Spleen (tissue), 11 donors: ENCODE measurements at regions not wholly inside any gene's neighbourhood (a gene's known extent, or its start where the extent isn't known, plus 50 kb on each side); places are given as distances from the start of the nearest gene placed in this dataset.

Experiments used
- DNase-seq: peaks from one replicate; pipeline ENCODE4 v3.0.0-alpha.2; 2020
- H3K27ac ChIP-seq, 8 donors: fragments of 200-600 bp; sonication (generic) in 7 of 8; 1 replicate in 4 of 8; 2 replicates in 4 of 8; pipeline versions ENCODE4 v1.5.0 to v1.8.0; 2016 to 2021; ENCODE audit warnings: inconsistent platforms in 4 of 8, mild to moderate bottlenecking in 4 of 8, moderate library complexity in 1 of 8
- H3K27me3 ChIP-seq, 7 donors: fragments of 200-600 bp; sonication (generic) in 6 of 7; replicated peaks in 1 of 7; 1 replicate in 4 of 7; 2 replicates in 3 of 7; pipeline versions ENCODE4 v1.5.0 to v1.8.0; 2016 to 2021; ENCODE audit warnings: inconsistent platforms in 3 of 7, mild to moderate bottlenecking in 1 of 7
- H3K36me3 ChIP-seq, 6 donors: fragments of 200-600 bp; sonication (generic) in 5 of 6; 1 replicate in 4 of 6; 2 replicates in 2 of 6; pipeline versions ENCODE4 v1.5.0 to v1.8.0; 2016 to 2021; ENCODE audit warnings: inconsistent platforms in 2 of 6
- H3K4me1 ChIP-seq, 6 donors: fragments of 200-600 bp; sonication (generic) in 5 of 6; 1 replicate in 3 of 6; 2 replicates in 3 of 6; pipeline versions ENCODE4 v1.5.0 to v1.8.0; 2016 to 2021; ENCODE audit warnings: inconsistent platforms in 3 of 6
- H3K4me3 ChIP-seq, 8 donors: fragments of 200-600 bp; sonication (generic) in 7 of 8; 1 replicate in 4 of 8; 2 replicates in 4 of 8; pipeline versions ENCODE4 v1.5.0 to v1.8.0; 2016 to 2021; ENCODE audit warnings: inconsistent platforms in 4 of 8, mild to moderate bottlenecking in 4 of 8, moderate library complexity in 2 of 8
- H3K9me3 ChIP-seq, 8 donors: fragments of 200-600 bp; sonication (generic) in 7 of 8; 1 replicate in 4 of 8; 2 replicates in 4 of 8; pipeline versions ENCODE4 v1.5.0 to v1.8.0; 2016 to 2021; ENCODE audit warnings: inconsistent platforms in 4 of 8
- POLR2A ChIP-seq, 3 donors: fragments of 450-650 bp; IDR thresholded peaks; one replicate each; pipeline ENCODE4 v1.5.1; 2017; ENCODE audit warnings: antibody characterized with exemption in 3 of 3, mild to moderate bottlenecking in 1 of 3
- POLR2AphosphoS5 ChIP-seq, 3 donors: sonication (generic); formaldehyde crosslinking; IDR thresholded peaks; one replicate each; pipeline ENCODE4 v1.5.1; 2017; ENCODE audit warnings: antibody characterized with exemption in 3 of 3
- WGBS, 5 donors: extraction: QIAGEN DNeasy Blood & Tissue Kit in 3 of 5; methylation state at CpG; one replicate each; pipeline versions ENCODE4 v1.1.5 to v1.1.7; 2013 to 2018; 5-methylcytosine and 5-hydroxymethylcytosine counted together
- intact Hi-C: fragments of 100-400 bp; cut with DNase I; formaldehyde crosslinking; loops from one replicate; pipeline ENCODE4 v1.15.0; 2023; ENCODE audit warnings: low total_unique reads
- TF ChIP-seq, protein P1 (sequence below), 11 experiments: fragments of 200-600 bp in 7 of 11; fragments of 450-650 bp in 4 of 11; sonication (generic) in 4 of 11; IDR thresholded peaks in 8 of 11; conservative IDR thresholded peaks in 3 of 11; 1 replicate in 7 of 11; 2 replicates in 4 of 11; pipeline versions ENCODE4 v1.4.0 to v1.8.0; 2016 to 2021; ENCODE audit warnings: antibody characterized with exemption in 11 of 11, inconsistent platforms in 4 of 11, mild to moderate bottlenecking in 1 of 11
- donor health status: healthy with polysubstance abuse.
- donor health status: DM: no; HTN: no; CAD: no; lungs with moderate emphysema.
- donor health status: DM: no; HTN: no; CAD: no.
- donor health status: Bipolar disorder and iron deficiency.
- donor health status: healthy.
- donor health status: DM: no; HTN: no; CAD: no.
- donor health status: DM: yes; HTN: yes; CAD: no.

DNA sequence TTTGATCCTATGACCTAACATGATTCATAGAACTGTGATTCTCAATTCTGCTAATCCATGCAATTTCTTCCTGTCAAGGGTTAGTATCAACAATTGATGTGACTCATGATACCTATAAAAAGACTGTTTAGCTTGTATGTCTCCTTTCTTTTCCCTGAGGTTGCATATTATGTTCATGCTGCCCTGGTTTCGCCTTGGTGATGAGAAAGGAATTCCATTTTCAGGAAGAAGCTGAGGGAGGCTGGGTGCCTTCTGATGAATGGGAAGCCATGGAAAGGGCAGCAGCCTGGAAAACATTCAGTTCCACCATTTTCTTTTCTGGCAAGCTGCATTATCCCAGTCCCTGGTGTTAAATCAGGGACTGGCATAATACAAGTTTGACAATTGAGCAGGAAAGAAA, 976.5 kb downstream of the RPA4 start:
- Histone ChIP-seq H3K36me3 (no peaks in the 10 kb centered on the region), H3K27ac (no peak overlapping the region), H3K4me3 (no peak overlapping the region), H3K27me3 (no peaks in the 10 kb centered on the region), H3K9me3 (no peaks in the 10 kb centered on the region), H3K4me1 (no peaks in the 10 kb centered on the region)
- DNase-seq = no peak
- TF ChIP-seq, protein P1, sequence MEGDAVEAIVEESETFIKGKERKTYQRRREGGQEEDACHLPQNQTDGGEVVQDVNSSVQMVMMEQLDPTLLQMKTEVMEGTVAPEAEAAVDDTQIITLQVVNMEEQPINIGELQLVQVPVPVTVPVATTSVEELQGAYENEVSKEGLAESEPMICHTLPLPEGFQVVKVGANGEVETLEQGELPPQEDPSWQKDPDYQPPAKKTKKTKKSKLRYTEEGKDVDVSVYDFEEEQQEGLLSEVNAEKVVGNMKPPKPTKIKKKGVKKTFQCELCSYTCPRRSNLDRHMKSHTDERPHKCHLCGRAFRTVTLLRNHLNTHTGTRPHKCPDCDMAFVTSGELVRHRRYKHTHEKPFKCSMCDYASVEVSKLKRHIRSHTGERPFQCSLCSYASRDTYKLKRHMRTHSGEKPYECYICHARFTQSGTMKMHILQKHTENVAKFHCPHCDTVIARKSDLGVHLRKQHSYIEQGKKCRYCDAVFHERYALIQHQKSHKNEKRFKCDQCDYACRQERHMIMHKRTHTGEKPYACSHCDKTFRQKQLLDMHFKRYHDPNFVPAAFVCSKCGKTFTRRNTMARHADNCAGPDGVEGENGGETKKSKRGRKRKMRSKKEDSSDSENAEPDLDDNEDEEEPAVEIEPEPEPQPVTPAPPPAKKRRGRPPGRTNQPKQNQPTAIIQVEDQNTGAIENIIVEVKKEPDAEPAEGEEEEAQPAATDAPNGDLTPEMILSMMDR (IDR thresholded peaks at IDR 0.05 in 8 of 11, conservative IDR thresholded peaks at IDR 0.05 in 3 of 11) = no peak
- TF ChIP-seq POLR2A (IDR thresholded peaks at IDR 0.05) (no peak), POLR2AphosphoS5 (IDR thresholded peaks at IDR 0.05) (no peak)
- WGBS, 5 donors = 84 to 100% (median 88%) methylated on average over 1 of the region's 1 CpG
- intact Hi-C loops = no loop called here

DNA sequence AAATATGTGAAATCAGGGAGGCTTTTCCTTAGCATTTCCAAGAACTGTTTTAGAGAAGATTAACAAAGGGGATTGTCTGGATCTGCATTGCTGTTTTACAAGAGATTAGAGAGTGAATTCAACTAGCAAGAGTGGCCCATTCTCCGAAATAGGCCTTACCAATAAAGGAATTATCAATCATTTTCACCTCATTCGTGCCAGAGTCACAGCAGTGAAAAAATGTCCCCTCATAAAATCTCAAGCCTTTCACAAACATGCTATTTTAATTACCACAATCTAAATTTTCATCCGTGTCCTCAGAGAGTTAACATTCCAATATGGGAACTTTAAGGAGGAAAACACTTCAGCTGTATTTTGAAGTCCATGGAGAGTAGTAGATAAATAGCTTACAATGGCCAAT, 979.6 kb downstream of the RPA4 start:
- TF ChIP-seq POLR2AphosphoS5 (IDR thresholded peaks at IDR 0.05) = no peak
- no peak for TF ChIP-seq POLR2A (IDR thresholded peaks at IDR 0.05)
- TF ChIP-seq, protein P1 (IDR thresholded peaks at IDR 0.05 in 8 of 11, conservative IDR thresholded peaks at IDR 0.05 in 3 of 11) = no peak
- 62 to 77% (median 69%) methylated on average over 3 of the region's 3 CpGs for WGBS, 5 donors
- no peak for DNase-seq
- no peaks in the 10 kb centered on the region for H3K27me3 ChIP-seq
- no peak overlapping the region for H3K4me3 ChIP-seq
- intact Hi-C loops = no loop called here
- H3K9me3 ChIP-seq = no peaks in the 10 kb centered on the region
- no peaks in the 10 kb centered on the region for H3K4me1 ChIP-seq
- H3K36me3 ChIP-seq = no peaks in the 10 kb centered on the region
- H3K27ac ChIP-seq = no peak overlapping the region

DNA sequence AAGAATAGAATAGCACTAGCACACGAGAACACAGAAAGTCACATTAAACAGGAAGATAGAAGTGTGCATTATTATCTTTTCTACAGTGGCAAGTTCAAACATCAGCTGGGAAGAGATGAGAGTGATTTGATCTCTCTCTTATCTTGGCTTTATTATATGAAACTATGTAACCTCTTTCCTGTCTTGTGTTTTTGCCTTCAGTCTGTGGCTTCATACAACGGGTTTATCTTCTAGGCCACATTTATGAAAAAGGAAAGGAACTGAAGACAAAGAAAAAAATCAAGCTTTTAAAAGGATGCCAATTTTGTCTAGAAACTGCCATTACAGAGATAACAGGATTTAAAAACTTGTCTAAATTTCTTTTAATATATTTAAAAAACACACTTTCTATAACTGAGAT, 983.6 kb downstream of the RPA4 start:
- H3K4me1 ChIP-seq = no peaks in the 10 kb centered on the region
- TF ChIP-seq, protein P1 (IDR thresholded peaks at IDR 0.05 in 8 of 11, conservative IDR thresholded peaks at IDR 0.05 in 3 of 11) = no peak
- TF ChIP-seq POLR2A (IDR thresholded peaks at IDR 0.05) (no peak), POLR2AphosphoS5 (IDR thresholded peaks at IDR 0.05) (no peak)
- no peaks in the 10 kb centered on the region for H3K36me3 ChIP-seq
- WGBS, 5 donors = 23 to 50% (median 37%) methylated on average over 2 of the region's 2 CpGs
- no peaks in the 10 kb centered on the region for H3K9me3 ChIP-seq
- intact Hi-C loops = no loop called here
- no peak for DNase-seq
- no peak overlapping the region for H3K27ac ChIP-seq
- H3K4me3 ChIP-seq = no peak overlapping the region
- no peaks in the 10 kb centered on the region for H3K27me3 ChIP-seq

DNA sequence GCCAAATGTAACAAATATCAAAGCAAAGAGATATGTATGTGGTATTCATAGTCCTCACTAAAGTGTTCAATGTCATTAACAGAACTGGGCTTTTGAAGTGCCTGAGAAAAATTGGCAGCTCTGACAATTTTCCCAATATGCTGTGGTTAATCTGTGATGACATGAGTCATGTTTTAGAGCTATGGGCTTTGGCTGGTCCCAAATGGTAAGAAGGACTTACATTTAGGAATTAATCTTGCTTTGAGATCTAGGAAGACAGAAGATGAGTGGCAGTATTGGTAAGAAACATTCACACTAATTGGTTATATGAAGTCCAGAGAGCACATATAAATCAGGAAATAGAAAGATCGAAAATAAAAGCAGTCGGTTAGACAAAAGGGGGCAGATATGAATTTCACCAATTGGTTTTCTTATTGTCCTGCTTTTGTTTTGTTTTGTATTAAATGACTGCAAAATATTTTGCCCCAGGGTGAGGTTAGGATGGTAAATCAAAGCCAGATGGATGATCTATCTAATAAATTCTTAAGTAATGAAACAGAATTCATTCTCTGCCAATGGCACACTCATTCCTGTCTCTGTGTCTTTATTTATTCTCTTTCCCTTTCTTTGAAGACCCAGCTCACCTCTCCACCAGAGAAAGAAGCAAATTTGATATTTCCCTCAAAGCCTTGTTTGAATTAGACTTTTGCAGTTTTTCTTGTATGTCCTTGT, 993.1 kb downstream of the RPA4 start:
- Histone ChIP-seq H3K36me3 (no peaks in the 10 kb centered on the region), H3K4me3 (no peak overlapping the region), H3K9me3 (no peaks in the 10 kb centered on the region), H3K4me1 (no peaks in the 10 kb centered on the region), H3K27ac (no peak overlapping the region), H3K27me3 (no peaks in the 10 kb centered on the region)
- WGBS, 5 donors = 88 to 100% (median 93%) methylated on average over 2 of the region's 2 CpGs
- TF ChIP-seq, protein P1 (IDR thresholded peaks at IDR 0.05 in 8 of 11, conservative IDR thresholded peaks at IDR 0.05 in 3 of 11) = no peak
- TF ChIP-seq POLR2AphosphoS5 (IDR thresholded peaks at IDR 0.05) = no peak
- no peak for TF ChIP-seq POLR2A (IDR thresholded peaks at IDR 0.05)
- intact Hi-C loops = no loop called here
- DNase-seq = no peak
